HG03103 (cell line): ENCODE measurements at regions not wholly inside any gene's neighbourhood (a gene's known extent, or its start where the extent isn't known, plus 50 kb on each side); places are given as distances from the start of the nearest gene placed in this dataset.
"Not testable (repeated sequence)": the region's sequence is repeated elsewhere in the genome, so short reads cannot be mapped to it uniquely, and the experiment has no call there.

Source experiments
- ATAC-seq: cut with Tn5 transposase; IDR thresholded peaks from one replicate; pipeline ENCODE4 v1.9.1; 2021; ENCODE audit warnings: low read depth; ENCODE audit not compliant: unreplicated experiment

- no peak for ATAC-seq
Observed at GRCh38 chr13:31598990-31599389, 140.3 kb upstream of the RXFP2 start.

- no peak for ATAC-seq
Observed at GRCh38 chr13:31605076-31605860, 134.1 kb upstream of the RXFP2 start.

GRCh38 chr13:31607531-31607930 lies 131.8 kb upstream of the RXFP2 start:
- not testable (repeated sequence) for ATAC-seq

DNA sequence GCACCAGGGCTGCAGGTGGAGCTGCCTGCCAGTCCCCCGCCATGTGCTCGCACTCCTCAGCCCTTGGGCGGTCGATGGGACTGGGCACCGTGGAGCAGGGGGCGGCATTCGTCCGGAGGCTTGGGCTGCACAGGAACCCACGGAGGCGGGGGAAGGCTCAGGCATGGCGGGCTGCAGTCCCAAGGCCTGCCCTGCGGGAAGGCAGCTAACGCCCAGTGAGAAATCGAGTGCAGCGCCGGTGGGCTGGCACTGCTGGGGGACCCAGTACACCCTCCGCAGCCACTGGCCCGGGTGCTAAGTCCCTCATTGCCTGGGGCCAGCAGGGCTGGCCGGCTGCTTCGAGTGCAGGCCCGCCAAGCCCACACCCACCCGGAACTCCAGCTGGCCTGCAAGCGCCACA lies 130.5 kb upstream of the RXFP2 start:
- not testable (repeated sequence) for ATAC-seq

DNA sequence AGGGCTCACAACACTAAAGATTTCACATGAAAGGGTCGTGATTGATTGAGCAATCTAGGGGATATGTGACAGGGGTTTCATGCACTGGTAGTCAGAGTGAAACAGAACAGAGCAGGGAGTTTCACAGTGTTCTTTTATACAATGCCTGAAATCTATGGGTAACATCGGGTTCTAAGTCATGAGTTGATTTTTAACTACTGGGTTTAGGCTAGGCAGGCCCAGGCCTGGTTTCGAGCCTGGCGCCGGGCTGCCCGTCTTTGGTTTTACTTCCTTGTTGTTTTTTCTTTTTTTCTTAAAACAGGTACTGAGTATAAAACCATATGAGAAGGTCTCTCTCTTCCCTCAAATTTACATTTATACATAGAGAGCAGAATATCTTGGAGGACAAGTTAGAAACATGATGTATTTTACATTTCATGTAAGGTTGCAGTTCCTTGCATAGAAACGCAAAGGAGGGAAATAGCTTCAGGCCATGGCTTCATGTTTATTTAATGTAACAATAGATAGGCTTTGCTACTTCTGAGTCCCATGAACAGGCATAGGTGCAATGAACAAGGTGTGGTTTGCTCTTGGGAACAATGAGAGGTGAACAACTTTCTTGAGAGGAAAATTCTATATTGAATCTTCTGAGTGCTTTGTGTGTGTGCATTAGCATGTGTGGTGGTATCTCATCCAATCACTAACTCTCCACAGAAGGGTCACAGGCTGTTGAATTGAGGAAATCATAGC lies 128.9 kb upstream of the RXFP2 start:
- no peak for ATAC-seq

DNA sequence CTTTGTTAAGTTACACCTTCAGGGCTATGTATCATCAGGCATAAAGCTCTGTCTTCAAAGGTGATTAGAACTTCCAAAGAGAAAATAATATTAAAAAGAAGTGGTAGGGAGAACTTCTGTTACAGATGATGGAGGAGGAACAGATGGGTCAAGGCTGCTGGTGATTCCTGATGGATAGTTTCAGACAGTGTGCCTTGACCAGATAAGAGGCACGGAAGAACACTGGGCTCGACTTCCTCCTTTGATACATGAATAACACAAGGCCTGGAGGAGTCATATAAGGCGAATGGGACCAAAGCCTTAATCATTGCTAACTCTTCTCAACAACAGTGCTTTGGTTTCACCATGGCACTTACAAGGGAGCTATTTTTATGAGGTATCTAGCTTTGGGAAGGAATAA lies 128.1 kb upstream of the RXFP2 start:
- ATAC-seq = no peak

- no peak for ATAC-seq
Observed at GRCh38 chr13:31614073-31614472, 125.3 kb upstream of the RXFP2 start.

DNA sequence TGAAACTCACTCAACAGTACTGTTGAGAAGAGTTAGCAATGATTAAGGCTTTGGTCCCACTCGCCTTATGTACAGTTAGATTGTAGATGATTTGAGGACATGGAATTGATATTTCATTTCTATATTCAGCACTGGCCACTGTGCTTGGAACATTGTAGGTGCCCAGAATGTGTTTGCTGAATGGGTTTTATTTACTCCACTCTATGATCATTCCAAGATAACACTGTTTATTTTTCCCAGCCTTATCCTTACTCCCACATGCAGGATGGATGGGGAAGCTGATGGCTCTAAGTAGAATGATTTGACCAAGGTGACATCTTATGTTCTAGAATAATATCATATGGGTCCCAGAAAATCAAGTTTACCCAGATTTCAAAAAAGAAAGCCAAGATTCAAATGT lies 124.6 kb upstream of the RXFP2 start:
- no peak for ATAC-seq

- ATAC-seq = no peak
Observed at GRCh38 chr13:31625115-31625514, 114.2 kb upstream of the RXFP2 start.

DNA sequence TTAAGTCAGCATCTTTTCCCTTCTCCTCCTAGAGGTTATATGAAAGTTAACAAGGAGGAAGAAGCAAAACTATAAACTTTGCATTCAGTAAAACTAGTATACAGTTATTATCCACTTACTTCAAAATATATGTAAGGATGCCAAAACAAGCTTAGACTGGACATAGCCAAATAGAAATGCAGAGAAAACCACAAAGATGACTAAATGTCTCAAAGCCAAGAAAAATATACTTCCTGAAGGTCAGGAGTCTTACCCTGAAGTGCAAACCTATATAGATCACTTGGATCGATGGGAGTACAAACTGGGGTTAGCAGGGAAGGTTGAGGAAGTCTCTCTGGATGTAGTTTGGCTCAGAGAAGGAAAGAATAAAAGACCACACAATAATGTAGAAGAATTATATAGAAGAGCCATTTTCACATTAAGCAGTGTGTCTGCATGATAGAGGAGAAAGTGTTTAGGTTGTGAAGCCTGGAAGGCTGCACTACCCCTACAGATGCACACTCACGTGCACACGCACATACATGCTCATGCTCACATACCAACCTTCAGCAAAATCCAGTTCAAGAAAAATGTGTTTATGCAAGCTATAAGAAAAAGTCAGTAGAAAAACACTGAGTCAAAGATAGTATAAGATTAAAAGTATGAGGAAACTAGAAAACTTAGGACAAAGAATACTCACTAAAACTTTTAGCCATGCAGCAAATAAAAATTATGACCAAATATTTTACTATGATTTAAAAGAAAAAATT lies 112.1 kb upstream of the RXFP2 start:
- no peak for ATAC-seq

DNA sequence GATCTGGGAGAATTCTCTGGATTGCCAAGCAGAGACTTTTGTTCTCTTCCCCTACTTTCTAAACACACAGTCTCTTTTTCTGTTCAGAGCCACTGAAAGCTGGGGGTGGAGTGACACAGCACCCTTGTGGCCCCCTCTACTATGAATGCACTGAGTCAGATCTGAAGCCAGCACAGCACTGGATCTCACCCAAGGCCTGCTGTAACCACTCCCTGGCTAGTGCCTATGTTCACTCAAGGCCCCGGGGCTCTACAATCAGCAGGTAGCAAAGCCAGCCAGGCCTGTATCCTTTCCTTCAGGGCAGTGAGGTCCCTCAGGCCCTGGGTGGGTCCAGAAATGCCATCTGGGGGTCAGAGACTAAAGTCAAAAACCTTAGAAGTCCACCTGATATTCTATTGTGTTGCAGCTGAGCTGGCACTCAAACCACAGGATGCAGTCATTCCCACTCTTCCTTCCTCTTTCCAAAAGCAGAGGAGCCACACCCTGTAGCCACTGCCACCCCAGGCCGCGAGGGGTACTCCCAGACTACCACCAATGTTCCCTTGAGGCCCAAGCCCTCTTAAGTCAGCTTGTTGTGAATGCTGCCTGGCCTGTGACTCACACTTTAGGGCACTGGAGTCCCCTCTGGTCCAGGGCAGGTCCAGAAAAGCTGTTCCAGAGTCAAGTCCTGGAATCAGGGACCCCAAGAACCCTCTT lies 110.1 kb upstream of the RXFP2 start:
- no peak for ATAC-seq

DNA sequence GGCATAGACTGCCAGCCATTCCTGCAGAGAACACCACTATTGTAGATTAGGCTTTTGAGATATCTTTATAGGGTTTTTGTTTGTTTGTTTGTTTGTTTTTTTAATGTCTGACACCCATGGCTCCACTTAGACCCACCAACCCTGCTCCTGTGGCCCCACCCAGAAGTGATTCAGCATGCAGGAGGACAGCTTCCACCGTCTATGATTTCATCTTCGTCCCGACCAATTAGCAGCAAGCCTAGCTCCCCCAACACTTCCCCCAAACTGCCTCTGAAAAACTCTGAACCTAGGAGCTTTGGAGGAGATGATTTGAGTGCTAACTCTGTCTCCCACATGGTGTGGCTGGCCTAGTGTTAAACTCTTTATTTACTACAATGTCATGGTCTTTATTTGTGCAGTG lies 108.3 kb upstream of the RXFP2 start:
- no peak for ATAC-seq

DNA sequence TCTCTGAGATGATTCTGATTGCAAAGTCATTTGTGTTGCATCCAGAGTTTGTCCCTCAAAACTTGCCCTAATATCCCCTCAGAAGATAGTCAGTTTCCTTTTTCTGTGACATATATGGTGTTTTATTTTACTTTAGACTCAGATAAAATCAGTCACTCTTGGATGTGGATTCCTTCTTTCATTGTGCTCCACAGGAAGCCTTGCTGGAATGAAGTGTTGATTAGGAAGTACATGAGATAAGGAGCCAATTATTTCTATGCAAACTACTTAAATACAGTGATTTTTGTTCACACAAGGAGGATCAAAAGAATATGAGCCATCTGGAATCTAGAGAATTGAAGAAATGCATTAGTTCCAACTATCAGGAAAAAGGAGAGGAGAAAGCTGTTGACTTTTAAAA lies 107.6 kb upstream of the RXFP2 start:
- no peak for ATAC-seq

- ATAC-seq = no peak
Observed at GRCh38 chr13:31638577-31638976, 100.7 kb upstream of the RXFP2 start.

GRCh38 chr13:31639443-31640163 lies 99.7 kb upstream of the RXFP2 start:
- ATAC-seq = no peak

DNA sequence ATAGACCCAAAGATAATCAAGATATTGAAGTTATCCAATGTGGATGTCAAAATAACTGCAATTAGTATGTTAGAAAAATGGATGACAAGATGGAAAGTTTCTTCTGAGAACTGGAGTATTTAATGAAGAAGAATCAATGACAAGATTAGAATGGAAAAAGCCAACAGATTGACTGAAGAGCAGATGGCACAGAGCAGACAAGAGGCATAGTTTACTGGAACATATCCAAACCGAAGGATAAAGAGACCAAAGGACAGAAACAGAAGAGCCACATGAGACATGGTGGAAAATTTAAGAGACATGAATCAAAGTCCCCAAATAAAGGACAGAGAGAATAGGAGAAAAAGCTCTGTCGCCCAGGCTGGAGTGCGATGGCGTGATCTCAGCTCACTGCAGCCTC lies 89.6 kb upstream of the RXFP2 start:
- ATAC-seq = no peak

DNA sequence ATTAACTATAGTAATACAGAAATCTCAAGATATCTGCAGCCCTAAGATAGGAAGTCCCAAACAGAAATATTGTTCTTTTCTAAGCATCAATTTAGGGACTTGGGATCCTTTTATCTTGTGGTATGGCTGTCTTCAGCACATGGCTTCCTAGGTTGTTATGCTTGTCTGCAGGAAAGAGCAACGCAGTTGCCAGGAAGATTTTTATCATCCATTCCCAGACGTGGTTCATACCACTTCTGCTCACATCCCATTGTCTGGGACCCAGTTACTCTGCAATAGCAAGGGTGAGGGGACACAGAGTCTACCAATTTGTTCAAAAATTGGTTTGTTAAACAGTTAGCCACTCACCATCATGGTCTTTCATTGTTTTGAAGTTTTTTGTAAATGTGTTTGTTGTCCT lies 85.6 kb upstream of the RXFP2 start:
- ATAC-seq = no peak

DNA sequence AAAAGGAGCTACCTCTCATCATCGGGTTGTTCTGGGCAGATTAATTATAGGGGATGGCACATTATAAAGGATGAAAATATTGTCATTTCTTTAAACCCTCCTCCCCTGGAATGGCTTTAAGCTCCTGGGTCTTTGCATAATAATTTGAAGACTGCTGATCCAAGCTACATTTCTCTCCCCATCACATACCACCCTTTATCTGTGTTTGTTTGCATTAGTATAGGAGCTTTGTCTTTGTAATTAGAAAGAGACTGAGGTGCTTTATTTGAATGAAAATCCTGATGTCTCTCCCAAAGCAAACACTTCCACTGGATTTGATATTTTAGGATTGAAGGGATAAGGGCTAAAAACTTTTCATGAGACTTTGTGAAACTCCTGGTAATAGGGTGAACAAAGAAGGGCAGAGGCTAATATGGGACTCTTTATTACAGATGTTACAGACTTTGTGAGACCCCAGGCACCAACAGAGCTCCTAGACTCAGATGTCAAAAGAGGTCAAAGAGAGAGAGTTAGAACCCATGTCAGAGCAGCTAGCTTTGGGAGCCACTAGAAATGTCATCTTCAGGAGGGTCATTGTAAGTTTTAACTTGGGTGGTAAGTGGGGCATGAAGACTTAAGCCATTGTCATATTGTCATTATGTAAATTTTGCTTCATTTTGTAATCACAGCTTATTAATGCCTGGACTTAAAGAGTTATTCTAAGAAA lies 75.3 kb upstream of the RXFP2 start:
- ATAC-seq = no peak

- ATAC-seq = no peak
Observed at GRCh38 chr13:31670831-31671617, 68.3 kb upstream of the RXFP2 start.
